Left hindlimb (tissue), 1 donor: ENCODE measurements at regions not wholly inside any gene's neighbourhood (a gene's known extent, or its start where the extent isn't known, plus 50 kb on each side); places are given as distances from the start of the nearest gene placed in this dataset.
A peak's percentile ranks its signal among the peaks of the same experiment; 100 is the strongest.

ENCODE experiments used
- DNase-seq: peaks from one replicate; pipeline ENCODE4 v3.0.0-alpha.2; 2018

- DNase-seq: no peak
Observed at GRCh38 chr5:79868163-79868670, 122.8 kb downstream of the MTX3 start.

GRCh38 chr5:79865579-79865978 lies 125.5 kb downstream of the MTX3 start:
- no peak for DNase-seq

- no peak for DNase-seq
Observed at GRCh38 chr5:79864364-79864763, 126.7 kb downstream of the MTX3 start.

DNA sequence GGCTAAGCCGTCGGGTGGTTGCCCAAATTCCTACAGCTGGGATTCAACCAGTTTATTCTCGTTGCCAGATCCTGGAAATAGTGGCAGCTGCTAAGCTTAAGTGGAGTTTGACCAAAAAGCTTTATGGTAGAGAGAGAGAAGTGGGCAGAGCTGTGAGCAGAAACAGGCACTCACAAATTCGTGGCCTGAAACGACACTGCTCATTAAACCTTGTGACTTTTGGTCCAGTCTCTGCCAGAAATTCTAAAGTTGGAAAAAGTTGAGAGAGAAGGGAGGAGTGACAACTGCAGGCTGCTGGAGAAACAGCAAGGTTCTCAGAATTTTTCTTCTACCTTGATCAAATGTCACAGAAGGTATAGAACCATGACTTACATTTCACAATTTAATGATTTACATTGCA lies 131.5 kb downstream of the MTX3 start:
- DNase-seq: no peak

GRCh38 chr5:79858410-79858723 lies 132.7 kb downstream of the MTX3 start:
- DNase-seq: no peak

DNA sequence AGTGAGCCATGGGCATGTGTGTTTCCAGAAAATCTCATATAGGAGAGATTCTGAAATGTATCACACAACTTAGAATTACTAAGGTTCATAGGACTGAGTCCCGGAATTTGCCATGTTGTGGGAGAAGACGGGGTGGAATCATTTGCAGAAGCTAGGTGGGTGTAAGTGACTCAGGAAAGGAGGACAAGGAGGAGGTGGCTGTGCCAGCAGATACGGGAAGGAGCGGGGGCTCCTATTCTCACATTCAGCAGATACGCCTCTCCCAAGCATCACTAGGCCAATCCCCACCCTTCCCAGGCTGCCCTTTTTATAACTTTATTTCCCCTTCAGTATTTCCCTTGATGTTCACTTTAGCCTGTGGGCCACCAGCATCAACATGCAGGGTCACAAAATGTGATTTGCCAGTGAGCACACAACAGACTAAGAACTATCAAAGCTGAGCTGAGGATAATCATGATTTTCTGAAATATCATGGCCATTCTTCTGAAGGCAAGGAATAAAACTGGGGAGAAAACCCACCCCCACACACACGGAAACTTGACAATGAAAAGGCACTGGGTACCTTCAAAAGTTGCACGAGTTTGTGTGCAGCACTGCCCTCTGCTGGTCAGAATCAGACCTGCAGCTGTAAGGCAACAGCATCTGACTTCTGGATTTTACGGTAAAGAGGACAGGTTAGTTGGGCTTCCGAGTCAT lies 133.2 kb downstream of the MTX3 start:
- DNase-seq: no peak

DNA sequence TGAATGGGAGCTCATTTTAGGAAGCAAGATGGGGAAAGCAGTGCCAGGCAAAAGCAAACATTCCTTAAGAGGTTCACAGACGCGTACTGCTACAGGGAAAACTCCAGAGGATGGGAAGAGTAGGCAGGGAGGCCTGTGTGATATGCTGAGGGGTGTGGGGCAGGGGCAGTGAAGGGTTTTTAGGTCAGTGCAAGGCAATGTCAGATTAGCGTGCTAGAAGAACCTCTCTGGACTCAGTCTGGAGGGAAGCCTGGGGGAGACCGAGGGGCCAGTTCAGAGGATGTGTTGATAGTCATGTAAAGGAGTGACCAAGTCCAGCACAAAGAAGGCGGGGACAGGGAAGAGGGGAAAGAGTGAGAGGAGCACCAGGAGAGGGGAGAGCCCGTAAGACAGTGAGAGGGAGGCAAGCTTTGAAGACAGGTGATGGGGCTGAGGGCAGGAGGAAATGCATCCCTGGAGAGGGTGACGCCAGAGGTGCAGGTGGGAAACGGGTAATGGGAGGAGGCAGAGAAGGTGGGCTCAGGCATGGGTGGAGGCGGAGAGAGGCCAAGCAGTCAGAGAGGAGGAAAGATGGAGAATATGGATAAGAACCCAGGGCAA lies 134.5 kb downstream of the MTX3 start:
- no peak for DNase-seq

- DNase-seq: no peak
Observed at GRCh38 chr5:79853676-79854418, 137.2 kb downstream of the MTX3 start.

- DNase-seq: no peak
Observed at GRCh38 chr5:79853028-79853427, 138.0 kb downstream of the MTX3 start.

DNA sequence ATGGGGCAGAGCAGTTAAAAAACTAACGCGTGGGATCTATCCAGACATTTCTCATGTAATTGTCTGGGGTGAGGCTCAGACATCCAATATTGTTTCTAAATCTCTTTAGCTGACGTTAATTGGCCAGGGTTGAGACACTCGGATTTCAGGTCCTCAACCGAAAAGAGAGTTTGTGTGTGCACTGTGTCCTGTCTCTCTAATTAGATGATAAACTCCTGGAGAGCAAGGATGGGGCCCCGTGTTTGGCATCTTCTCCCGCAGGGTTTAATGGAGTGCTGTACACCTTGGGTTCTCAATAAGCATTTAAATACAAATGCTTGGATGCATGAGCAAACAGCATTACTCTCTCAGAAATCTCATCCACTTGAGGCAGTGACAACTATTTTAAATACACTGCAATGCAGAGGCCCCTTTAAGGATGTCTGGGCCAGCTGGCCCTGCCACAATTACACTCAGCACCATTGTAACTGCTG lies 139.6 kb downstream of the MTX3 start:
- DNase-seq: peak; percentile 65

- no peak for DNase-seq
Observed at GRCh38 chr5:79850941-79851340, 140.1 kb downstream of the MTX3 start.

GRCh38 chr5:79850316-79850822 lies 140.7 kb downstream of the MTX3 start:
- DNase-seq: peak; percentile 79

- no peak for DNase-seq
Observed at GRCh38 chr5:79849486-79850315, 141.4 kb downstream of the MTX3 start.
